ENCODE measurements at regions not wholly inside any gene's neighbourhood (a gene's known extent, or its start where the extent isn't known, plus 50 kb on each side); places are given as distances from the start of the nearest gene placed in this dataset.

DNA sequence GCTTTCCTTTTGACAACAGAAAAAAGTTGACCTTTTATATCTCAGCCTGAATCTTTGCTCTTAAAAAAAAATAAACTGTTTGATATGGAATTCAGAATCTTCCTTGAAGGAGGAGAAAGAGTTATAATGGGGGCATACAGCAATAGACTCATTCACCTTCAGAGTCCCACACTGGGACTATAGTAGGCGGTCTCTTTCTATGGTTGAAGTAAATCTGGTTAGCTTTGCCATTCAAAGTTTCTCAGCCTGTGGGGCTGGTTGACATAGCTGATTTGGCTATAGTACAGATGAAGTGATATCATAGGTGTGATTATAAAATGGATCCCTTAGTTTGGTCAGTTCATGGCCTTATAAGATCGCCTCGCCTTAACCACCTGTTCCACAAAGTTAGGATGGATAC lies 156.2 kb downstream of the SH2D1A start:
- DNase-seq (ENCODE audit: low read depth) (no peak), FAIRE-seq (no peak)
- H3K27me3 ChIP-seq (ENCODE audit: control insufficient read depth, insufficient read depth, low read length) = no peaks in the 10 kb centered on the region
- TF ChIP-seq, protein P1, sequence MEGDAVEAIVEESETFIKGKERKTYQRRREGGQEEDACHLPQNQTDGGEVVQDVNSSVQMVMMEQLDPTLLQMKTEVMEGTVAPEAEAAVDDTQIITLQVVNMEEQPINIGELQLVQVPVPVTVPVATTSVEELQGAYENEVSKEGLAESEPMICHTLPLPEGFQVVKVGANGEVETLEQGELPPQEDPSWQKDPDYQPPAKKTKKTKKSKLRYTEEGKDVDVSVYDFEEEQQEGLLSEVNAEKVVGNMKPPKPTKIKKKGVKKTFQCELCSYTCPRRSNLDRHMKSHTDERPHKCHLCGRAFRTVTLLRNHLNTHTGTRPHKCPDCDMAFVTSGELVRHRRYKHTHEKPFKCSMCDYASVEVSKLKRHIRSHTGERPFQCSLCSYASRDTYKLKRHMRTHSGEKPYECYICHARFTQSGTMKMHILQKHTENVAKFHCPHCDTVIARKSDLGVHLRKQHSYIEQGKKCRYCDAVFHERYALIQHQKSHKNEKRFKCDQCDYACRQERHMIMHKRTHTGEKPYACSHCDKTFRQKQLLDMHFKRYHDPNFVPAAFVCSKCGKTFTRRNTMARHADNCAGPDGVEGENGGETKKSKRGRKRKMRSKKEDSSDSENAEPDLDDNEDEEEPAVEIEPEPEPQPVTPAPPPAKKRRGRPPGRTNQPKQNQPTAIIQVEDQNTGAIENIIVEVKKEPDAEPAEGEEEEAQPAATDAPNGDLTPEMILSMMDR (IDR thresholded peaks at IDR 0.05; ENCODE audit: insufficient read depth, low read length, severe bottlenecking) = no peak
- H3K4me3 ChIP-seq (ENCODE audit: low read depth, low read length) = no peak overlapping the region
- H3K36me3 ChIP-seq (ENCODE audit: control insufficient read depth, insufficient read depth, low read length) = no peaks in the 10 kb centered on the region

DNA sequence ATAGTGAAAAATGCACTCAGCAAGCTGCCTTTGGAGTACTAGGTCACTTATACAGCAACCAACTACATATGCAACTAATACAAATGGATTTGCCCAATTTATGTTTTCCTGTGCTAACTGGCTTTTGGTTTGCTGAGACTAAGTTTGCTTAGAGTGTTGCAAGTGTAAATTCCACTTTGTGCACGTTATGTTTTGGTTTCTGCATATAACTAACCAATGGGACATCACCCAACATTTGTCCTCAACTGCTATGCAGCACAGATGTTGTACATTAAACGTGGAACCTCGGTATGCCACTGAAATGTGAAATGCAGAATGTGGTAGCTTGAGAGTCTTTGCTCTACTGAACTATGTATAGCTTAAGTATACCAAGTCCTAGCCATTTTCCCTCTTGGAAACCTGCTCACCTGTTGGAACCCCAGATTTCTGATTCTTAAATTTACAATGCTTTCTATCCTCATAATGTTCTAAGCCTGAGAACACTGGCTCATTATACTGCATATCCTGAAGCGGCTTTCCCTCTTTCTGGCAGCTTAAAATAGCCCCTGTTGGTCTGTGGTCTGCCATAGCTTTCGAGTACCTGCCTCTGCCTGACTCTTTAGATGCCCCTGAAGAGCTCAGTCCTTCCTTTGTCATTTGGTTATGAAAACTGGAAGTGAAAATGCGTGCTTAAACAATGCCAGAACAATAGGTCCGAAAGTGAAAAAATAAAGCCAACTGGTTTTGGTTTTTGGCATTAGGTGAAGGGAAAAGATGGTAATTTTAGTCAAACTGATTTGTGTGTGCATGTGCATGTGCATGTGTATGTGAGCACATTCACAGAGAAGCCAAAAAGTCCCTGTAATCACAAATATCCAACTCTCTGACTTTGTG lies 158.0 kb downstream of the SH2D1A start:
- Histone ChIP-seq H3K36me3 (ENCODE audit: control insufficient read depth, insufficient read depth, low read length) (no peaks in the 10 kb centered on the region), H3K4me3 (ENCODE audit: low read depth, low read length) (no peak overlapping the region), H3K27me3 (ENCODE audit: control insufficient read depth, insufficient read depth, low read length) (no peaks in the 10 kb centered on the region)
- no peak for DNase-seq (ENCODE audit: low read depth)
- TF ChIP-seq, protein P1 (IDR thresholded peaks at IDR 0.05; ENCODE audit: insufficient read depth, low read length, severe bottlenecking) = no peak
- no peak for FAIRE-seq

DNA sequence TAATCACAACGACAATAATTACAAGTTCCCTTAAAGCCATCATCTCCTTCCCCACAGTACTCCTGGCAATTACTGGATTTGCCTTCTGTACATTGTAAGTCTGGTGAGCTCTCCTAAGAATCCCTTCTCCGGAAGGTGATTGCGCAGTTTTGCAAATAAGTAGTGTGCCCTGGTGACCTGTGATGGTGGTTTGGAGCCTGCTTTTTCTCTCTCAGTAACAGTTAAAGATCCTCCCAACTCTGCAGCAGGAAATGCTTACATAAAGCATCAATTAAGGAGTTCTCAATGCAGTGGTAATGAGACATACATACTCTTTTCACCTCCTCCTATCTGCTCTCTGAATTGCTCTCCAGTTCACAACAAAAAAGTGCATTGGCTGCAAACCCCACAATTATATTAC lies 159.7 kb downstream of the SH2D1A start:
- FAIRE-seq (no peak), DNase-seq (ENCODE audit: low read depth) (no peak)
- Histone ChIP-seq H3K36me3 (ENCODE audit: control insufficient read depth, insufficient read depth, low read length) (no peaks in the 10 kb centered on the region), H3K27me3 (ENCODE audit: control insufficient read depth, insufficient read depth, low read length) (no peaks in the 10 kb centered on the region), H3K4me3 (ENCODE audit: low read depth, low read length) (no peak overlapping the region)
- TF ChIP-seq, protein P1 (IDR thresholded peaks at IDR 0.05; ENCODE audit: insufficient read depth, low read length, severe bottlenecking) = no peak

GRCh38 chrX:124507246-124507645 lies 160.9 kb downstream of the SH2D1A start:
- Histone ChIP-seq H3K4me3 (ENCODE audit: low read depth, low read length) (no peak overlapping the region), H3K36me3 (ENCODE audit: control insufficient read depth, insufficient read depth, low read length) (no peaks in the 10 kb centered on the region), H3K27me3 (ENCODE audit: control insufficient read depth, insufficient read depth, low read length) (no peaks in the 10 kb centered on the region)
- peak; percentile 74 for DNase-seq (ENCODE audit: low read depth)
- FAIRE-seq = no peak
- TF ChIP-seq, protein P1 (IDR thresholded peaks at IDR 0.05; ENCODE audit: insufficient read depth, low read length, severe bottlenecking) = no peak

DNA sequence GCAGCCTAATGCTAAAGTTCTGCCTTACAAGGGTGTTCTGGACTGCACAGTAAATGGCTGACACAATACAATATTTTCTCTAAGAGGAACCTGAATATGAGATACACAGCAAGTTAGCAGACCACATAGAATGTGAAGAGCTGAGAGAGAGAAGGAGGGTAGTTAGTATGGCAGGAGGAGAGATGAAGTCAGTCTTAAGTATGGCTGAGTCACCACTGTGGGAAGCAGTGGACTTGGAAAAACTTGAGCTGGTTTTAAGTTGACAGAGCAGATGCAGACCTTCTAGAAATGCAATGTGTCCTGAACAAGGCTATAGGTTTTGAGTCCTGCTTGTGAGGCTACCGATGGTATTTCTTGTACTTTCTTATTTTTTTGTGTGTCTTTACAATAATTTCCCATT lies 172.5 kb downstream of the SH2D1A start:
- no peaks in the 10 kb centered on the region for H3K36me3 ChIP-seq (ENCODE audit: control insufficient read depth, insufficient read depth, low read length)
- FAIRE-seq (no peak), DNase-seq (ENCODE audit: low read depth) (peak; percentile 59)
- no peak overlapping the region for H3K4me3 ChIP-seq (ENCODE audit: low read depth, low read length)
- TF ChIP-seq, protein P1 (IDR thresholded peaks at IDR 0.05; ENCODE audit: insufficient read depth, low read length, severe bottlenecking) = no peak
- H3K27me3 ChIP-seq (ENCODE audit: control insufficient read depth, insufficient read depth, low read length) = no peaks in the 10 kb centered on the region

DNA sequence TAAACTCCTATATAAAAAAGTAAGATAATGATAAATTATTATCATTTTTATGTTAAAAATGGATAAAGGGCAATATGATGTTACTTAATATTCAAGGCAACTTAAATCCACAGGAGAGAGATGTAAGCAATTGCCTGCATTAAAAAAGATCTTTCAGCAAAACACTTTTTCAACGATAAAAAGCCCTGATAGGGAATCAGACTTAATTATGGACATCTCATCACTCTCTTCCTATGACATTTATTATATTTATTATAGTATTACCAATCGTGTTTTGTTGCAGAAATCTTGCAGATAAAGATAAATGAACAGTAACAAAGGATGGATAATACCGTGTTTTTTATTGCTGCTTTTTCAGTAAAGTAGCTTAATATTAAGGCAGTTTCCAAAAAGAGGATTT lies 178.5 kb downstream of the SH2D1A start:
- H3K27me3 ChIP-seq (ENCODE audit: control insufficient read depth, insufficient read depth, low read length) = no peaks in the 10 kb centered on the region
- H3K4me3 ChIP-seq (ENCODE audit: low read depth, low read length) = no peak overlapping the region
- FAIRE-seq (no peak), DNase-seq (ENCODE audit: low read depth) (no peak)
- TF ChIP-seq, protein P1 (IDR thresholded peaks at IDR 0.05; ENCODE audit: insufficient read depth, low read length, severe bottlenecking) = no peak
- H3K36me3 ChIP-seq (ENCODE audit: control insufficient read depth, insufficient read depth, low read length) = no peaks in the 10 kb centered on the region

Data from bronchial epithelial cell (primary cell).